Retina (tissue), 1 donor: ENCODE measurements at regions not wholly inside any gene's neighbourhood (a gene's known extent, or its start where the extent isn't known, plus 50 kb on each side); places are given as distances from the start of the nearest gene placed in this dataset.
"Not testable (repeated sequence)": the region's sequence is repeated elsewhere in the genome, so short reads cannot be mapped to it uniquely, and the experiment has no call there.

Source experiments
- DNase-seq: peaks from one replicate; pipeline ENCODE4 v3.0.0-alpha.2; 2016

- DNase-seq: not testable (repeated sequence)
Observed at GRCh38 chr9:22845243-22845642, 398.6 kb downstream of the DMRTA1 start.

GRCh38 chr9:22855980-22856379 is 409.4 kb downstream of the DMRTA1 start:
- no peak for DNase-seq

GRCh38 chr9:22857316-22857715 is 410.7 kb downstream of the DMRTA1 start:
- no peak for DNase-seq

GRCh38 chr9:22863106-22863505 is 416.5 kb downstream of the DMRTA1 start:
- no peak for DNase-seq

- DNase-seq: no peak
Observed at GRCh38 chr9:22863736-22864135, 417.1 kb downstream of the DMRTA1 start.

DNA sequence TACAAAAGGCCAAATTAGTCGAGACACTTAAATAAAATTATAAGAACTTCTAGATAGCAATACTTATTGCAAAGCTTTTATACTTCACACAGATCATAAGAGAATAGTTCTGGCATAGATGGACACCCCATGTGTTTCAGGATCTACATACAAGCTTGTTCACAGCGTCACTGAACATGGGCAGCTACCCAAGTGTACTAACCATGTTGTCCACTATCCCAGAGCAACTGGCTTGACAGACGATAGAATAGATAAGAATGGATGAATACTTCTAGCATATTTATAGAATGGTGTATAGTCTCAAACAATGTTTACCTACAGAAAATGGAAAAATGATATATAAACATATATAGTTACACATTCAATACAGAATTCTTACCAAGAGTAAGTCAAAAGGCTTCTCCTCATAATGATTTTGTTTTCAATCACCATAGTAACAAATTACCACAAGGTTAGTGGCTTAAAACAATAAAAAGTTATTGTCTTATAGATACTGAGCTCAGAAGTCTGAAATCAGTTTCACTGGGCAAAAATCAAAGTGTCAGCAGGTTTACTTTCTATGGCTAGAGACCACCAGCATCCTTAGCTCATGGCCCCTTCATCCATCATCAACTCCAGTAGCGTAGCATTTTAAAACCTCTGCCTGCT is 446.7 kb downstream of the DMRTA1 start:
- DNase-seq: no peak

DNA sequence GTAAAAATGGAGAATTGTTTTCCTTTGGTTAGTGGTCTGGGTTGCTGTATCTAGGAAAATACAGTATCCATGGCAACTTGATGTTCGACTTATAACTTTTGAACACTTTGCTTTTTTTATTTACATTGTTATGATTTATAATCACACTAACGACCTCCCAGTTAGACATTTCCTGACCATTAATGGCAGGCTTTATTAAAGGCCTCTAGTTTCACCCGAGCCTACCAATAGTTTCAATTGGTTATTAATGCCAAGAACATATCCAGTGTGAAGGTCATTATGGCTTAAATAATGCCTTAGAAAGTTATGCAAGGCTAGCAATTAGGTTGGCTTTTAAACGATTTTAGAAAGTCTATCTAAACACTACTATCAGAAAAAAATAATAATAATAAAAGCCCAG is 452.0 kb downstream of the DMRTA1 start:
- no peak for DNase-seq

DNA sequence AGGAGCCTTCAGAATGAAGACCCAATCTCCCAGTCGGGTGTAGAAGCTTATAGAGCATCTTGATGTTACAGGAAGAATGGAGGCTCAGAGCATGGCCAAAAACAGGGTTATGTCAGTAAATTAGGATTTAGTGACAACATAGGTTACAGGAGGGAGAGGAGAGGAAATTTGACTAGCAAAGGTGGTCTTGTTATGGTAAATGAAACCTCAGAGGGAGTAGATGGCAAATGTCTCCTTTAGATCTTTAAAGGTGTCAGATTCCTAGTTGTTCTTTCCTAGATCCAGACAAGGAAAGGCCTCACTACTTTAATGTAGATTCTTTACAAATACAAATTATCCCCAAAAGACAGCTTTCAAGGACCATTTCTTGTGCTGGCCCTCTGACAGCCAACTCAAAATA is 465.0 kb downstream of the DMRTA1 start:
- DNase-seq: no peak

DNA sequence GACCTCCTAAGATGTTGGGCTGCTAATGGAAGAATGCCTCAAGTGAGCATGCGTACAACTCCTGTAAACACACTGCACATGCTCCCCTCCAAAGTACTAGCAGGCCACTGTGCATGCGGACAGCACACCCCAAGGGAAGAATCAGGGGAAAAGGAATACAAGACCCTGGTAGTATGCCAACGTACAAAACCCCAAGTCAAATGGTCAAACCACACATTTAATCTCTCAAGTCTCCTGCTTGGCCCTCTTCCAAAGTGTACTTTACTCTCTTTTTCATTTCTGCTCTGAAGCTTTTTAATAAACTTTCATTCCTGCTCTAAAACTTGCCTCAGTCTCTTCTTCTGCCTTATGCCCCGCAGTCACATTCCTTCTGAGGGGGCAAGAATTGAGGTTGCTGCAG is 466.4 kb downstream of the DMRTA1 start:
- DNase-seq: no peak

DNA sequence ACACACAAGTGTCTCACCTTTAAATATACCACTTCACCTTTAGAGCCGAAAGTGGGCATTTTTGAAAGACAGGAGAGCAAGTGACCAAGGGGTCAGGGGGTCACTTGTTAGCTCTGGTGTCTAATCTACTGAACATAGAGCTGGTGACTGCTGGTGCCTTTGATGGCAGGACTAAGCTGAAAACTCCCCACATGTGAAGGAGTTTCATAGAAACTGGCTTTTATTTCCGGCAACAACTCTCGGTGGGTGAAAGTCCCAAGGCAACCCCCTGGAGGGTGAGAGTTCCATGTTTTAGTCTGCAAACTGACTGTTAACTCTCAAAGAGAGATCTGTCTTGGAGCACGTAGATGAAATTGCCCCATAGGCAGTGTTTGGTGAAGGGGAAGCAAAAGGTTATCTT is 466.9 kb downstream of the DMRTA1 start:
- no peak for DNase-seq

- DNase-seq: no peak
Observed at GRCh38 chr9:22916148-22916547, 469.5 kb downstream of the DMRTA1 start.

DNA sequence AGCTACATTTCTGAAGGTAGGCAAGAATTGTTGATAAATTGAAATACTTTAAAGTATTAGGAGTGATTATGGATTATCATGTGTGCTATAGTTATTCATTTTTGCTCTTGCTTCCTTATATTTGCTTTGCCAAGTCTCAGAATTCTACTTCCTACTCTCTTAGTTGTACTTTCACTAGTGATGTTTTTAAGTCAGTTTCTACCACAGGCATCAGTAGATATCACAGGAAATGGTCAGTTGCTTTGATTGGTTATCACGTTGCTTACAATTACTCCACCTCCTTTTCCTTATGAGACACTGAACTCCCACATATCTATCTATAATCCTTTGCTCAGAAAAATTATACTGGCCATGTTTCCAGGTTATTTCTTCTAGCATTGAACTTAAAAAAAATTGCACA is 472.8 kb downstream of the DMRTA1 start:
- DNase-seq: no peak

- DNase-seq: no peak
Observed at GRCh38 chr9:22921742-22922141, 475.1 kb downstream of the DMRTA1 start.

- no peak for DNase-seq
Observed at GRCh38 chr9:22922222-22922621, 475.6 kb downstream of the DMRTA1 start.

GRCh38 chr9:22954550-22954949 is 507.9 kb downstream of the DMRTA1 start:
- no peak for DNase-seq

- DNase-seq: no peak
Observed at GRCh38 chr9:22954964-22955363, 508.3 kb downstream of the DMRTA1 start.

- no peak for DNase-seq
Observed at GRCh38 chr9:22969350-22969979, 522.8 kb downstream of the DMRTA1 start.

GRCh38 chr9:22970434-22970975 is 523.9 kb downstream of the DMRTA1 start:
- DNase-seq: no peak

- DNase-seq: no peak
Observed at GRCh38 chr9:22975951-22976350, 529.3 kb downstream of the DMRTA1 start.

GRCh38 chr9:22976454-22976853 is 529.8 kb downstream of the DMRTA1 start:
- no peak for DNase-seq

- not testable (repeated sequence) for DNase-seq
Observed at GRCh38 chr9:22980429-22980828, 533.8 kb downstream of the DMRTA1 start.

DNA sequence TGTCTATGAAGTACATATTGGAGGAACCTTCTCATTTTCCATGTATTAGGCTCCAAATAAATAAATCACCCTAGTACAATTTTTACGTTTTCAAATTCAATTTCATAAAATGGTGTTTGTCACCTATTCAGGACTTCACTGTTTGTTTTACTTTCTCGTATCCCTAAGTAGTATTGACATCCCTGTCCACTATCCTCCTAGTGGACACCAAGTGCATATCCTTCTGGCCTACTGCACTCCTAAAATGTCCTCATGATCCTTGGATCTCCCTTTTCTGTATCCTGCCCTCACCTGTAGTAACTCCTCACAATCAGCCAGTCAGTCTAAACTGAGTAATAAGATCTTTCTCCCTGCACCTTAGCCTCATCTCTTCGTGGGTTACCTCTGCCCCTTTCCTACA is 539.9 kb downstream of the DMRTA1 start:
- no peak for DNase-seq

DNA sequence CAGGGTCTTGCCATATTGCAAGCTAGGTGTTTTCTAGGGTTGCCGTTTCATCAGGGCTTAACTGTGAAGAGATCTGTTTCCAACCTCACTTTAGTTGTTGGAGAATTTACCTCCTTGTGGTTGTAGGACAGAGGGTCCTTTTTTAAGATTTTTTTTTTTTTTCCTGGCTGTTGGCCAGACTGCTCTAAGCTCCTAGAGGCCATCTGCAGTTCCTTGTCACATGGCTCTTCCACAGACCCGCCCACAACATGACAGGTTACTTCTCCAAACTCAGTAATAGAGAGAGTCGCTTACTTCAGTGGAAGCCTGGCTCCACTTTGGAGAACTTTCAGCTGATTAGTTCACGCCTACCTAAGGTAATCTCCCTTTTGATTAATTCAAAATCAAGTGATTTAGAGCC is 543.7 kb downstream of the DMRTA1 start:
- no peak for DNase-seq

DNA sequence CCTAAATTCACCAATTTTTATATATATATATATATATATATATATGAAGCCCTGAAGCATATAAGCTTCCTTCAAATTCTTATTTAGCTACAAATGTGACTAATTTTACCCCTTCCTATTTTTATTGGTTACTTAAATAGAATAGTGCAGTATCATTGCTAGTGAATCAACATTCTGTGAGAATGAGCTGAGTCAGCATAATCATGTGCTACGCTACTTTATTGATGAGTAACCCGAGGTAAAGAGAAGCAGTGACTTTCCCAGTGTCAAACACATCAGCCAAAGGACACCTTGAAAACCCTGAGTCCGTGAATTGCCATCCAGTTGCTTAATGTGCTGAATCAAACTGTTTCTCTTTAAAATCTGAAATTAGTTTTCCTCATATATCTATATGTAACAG is 546.2 kb downstream of the DMRTA1 start:
- no peak for DNase-seq

- DNase-seq: no peak
Observed at GRCh38 chr9:22997923-22998322, 551.3 kb downstream of the DMRTA1 start.
